NCI-H460 (cell line): ENCODE measurements at regions not wholly inside any gene's neighbourhood (a gene's known extent, or its start where the extent isn't known, plus 50 kb on each side); places are given as distances from the start of the nearest gene placed in this dataset.
"Not testable (repeated sequence)": the region's sequence is repeated elsewhere in the genome, so short reads cannot be mapped to it uniquely, and the experiment has no call there.

Experiments used
- DNase-seq: peaks from one replicate; pipeline ENCODE4 v3.0.0-alpha.2; 2016; ENCODE audit warnings: low read depth; ENCODE audit errors: extremely low read depth

DNA sequence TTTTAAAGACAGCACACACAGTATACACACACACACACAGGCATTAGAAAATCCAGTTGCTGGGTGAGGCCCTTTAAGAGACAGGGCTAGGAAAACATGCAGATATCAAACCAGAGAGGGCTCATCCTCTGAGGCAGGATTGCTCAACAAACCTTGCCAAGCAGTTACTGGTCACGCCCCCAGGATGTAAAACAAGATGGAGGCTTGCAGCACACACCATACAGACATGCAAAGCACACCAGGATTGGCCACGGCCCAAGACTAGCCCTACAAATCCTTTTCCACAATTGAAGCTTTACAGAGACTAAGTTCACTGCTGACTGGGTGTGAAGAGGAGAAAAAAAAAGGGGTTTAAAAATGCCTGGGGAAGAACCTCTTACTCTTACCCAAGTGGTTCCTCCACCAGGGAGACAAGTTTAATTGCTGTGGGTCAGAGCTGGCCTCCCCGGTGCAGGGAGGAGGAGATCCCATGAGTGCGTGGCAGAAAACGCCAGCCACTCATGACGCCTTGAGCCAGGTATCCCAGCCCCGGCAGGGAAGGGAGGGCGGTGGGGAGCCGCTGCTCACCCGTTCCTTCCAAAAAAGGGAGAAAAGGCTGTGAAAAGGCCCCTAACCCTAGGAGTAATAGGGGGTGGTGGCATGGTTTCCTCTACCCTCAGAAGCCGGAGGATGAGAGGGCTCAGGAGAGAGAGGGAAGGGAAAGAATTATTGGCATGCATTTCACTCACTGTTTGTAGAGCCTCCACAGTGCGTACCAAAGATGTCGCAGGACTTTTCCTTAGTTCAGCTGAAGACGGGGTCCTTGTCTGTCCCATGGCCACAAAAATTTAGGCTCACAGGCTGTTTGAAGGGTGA is 594.6 kb upstream of the ZP4 start:
- peak; percentile 80 for DNase-seq

DNA sequence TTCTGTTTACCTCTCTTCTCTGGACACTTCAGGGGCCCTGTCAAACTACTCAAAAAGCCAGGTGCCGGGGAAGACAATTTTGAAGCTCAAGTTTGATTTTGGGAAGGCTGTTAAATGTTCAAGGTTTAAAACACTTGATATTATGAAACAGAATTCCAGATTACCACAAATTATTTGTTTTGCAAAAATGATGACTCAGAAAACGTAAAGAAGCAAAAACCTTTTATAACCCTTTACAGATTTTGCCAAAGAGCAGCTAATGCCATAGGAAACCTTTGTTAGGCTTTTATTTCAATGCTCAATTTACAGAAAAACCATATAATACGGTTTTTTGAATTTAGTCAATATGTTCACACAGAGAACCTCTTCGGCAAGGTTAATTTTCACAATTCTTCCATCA is 593.4 kb upstream of the ZP4 start:
- no peak for DNase-seq

DNA sequence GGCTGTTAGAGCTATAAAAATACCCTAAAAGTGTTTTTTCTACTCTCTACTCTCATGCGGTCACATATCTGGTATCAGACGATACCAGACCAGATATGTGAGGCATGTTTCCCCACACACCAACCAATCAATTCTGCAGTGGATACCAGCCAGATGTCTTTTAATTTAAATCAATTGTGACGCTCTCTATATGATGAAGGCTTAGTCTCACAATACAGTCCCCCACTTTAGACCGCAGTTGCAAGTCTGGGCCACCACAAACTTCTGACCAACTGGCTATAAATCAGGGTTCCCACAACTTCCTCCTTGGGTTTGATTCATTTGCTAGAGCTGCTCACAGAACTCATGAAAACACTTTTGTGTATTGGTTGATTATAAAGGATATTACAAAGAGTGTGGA is 586.1 kb upstream of the ZP4 start:
- no peak for DNase-seq

DNA sequence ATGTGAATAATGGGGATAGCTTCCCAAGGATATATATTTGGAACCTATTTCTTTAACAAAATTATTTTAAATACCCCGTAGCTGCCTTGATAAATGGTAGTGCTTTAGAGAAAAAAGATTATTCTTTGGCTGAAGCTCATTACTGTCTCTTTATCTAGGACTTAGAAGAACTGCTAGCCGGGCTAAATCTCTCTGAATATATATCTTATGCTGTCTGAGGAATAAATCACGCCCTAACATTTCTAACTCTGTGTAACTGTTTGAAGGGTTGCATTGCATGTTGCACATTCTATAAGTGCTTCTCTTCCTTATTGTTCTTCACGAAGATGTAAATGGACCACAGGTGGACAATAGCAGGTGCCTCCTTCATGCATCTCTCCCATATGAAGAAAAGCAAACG is 585.0 kb upstream of the ZP4 start:
- DNase-seq = no peak

DNA sequence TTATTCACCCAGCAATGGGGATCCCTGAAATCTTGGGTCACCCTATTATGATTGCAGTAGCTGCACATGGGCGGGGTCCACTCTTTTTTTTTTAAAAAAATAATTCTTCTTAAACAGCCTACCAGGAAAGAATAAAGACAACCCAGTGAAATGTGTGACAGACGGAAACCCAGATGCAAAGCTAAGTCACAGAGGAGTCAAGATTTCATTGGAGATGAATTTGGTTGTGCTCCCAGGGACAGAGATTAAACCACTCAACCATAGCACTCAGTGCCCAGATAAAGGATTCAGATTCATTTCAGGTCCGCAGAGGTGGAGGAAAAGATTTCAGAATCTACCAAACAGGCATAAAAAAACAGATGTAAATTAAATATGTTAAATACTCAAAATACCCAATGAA is 583.5 kb upstream of the ZP4 start:
- no peak for DNase-seq

DNA sequence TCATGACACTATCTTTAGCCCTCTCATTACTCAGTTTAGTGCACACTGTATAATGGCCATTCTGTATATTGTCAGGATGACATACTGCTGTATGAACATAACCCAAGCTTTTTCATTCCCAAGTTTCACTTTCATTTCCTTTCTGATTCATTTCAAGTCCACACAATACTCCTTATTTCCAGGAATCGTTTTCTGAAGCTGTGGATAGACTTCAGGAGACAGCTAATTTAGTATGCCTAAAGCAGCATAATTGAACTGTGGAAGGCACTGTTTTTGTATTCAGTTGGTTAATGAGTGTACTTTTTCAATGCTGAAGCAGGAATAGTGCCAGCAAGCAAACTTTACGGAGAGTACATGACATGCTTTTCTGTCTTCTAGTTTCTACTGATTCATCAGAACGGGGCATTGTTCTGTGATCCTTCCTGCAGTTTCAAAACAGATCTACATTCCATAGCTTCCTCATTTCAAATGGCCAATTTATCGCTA is 578.5 kb upstream of the ZP4 start:
- DNase-seq = no peak

DNA sequence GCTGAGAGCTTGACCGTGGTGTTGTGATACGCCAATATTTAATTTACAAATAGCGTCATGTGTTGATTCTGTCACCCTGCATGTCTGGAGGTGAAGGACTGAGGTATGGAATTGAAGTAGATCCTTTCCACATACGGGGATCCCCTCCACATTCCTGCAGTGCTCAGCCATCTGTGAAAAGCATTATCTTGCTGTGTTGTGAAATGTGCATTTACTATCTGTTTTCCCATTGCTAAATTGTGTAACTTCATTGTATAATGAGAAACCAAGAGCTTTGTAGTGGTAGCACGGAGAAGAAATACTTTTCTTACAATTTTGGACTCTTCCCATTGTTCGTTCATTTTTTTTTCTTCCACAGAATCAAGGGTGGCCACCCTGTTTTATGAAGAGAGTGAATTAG is 577.3 kb upstream of the ZP4 start:
- no peak for DNase-seq

DNA sequence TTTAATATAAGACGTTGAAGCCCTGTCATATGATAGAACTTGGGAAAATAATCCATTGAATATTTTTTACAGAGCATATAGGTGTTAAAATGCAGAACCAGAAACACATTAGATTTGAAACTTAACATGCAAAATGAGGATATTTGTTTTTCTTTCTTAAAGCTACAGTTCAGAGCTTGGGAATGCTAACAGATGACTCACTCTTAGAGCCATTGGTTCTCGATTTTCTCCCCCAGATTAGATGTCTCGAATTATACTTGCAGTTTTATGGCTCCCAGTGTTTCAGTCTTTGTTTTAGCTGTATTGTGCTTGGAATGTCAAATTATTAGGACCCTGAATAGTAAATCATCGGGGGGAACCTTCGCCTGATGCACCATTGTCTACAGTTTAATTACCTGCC is 575.7 kb upstream of the ZP4 start:
- no peak for DNase-seq

DNA sequence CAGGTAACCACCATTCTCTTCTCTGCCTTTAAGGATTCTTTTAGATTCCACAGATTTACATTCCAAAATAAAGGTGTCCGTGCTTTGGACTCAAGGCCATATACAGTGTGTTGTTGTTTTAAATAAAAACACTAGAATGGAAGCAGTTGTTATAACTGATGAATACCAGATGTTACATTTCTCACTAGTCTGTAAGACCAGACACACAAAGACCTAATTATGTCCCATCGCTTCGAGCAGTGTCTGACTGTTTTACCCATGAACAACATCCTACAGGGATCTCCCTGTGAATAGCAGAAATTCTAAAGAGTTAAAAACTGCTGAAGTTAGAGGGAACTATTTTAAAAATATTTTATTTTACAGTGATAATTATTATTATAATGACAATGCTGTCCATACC is 574.7 kb upstream of the ZP4 start:
- DNase-seq = peak; percentile 47

DNA sequence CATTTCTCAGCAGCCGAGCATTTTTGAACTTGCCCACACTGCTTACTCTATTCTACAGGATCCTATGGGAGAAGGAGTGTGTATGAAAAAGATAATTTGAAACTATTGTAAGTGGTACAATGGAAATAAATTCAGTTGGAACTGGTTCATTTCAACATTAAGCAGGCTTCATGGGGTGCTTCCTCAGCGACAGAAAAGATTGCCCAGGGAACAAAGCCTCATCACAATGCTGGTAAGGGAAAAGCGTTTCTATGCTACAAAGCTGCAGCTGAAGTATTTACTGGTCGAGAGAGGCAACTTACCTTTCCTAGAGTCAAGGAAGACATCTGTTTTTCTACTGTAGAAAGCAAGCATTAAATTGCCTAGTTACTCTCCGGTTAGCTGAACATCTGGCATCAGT is 568.2 kb upstream of the ZP4 start:
- DNase-seq = no peak

DNA sequence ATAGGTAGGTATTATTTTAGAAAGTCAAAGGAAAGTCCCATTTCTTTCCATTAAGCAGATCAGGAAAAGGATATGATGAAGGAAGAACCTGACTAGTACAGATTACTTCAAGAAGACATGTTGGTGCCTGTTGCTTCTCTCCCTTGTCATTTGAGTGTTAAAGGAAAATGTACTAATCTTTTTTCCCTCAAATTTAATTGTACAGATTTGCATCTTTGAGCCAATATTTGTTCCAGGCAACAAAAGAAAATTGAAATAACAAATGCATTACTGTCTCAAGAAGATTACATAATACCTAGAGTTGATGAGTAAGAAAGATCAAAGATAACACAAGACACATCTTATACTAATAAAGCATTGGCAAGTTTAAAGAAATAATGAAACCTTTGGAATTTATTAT is 566.9 kb upstream of the ZP4 start:
- no peak for DNase-seq

DNA sequence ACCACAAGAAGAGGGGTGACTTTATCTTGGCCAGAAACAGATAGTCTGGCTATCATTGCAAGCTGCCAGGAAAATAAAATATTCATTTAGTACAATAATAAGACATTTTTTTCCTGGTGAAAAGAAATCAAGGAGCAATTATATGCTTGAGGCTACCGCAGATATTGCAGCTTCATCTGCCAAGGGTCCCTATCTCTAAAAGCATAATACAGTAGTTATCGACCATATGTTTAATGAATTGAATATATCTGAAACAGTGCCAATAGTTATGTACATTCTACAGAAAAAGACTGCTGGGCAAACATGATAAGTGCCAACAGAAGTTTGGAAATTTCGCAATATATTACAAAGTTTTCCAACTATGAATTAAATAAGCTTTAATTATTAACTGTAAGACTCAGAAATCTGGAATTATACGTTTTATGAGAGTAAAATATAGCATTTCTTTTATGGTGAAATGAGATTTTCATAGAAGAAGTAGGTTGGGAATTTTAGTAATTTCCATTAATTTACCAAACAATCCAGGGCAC is 561.1 kb upstream of the ZP4 start:
- DNase-seq = no peak

DNA sequence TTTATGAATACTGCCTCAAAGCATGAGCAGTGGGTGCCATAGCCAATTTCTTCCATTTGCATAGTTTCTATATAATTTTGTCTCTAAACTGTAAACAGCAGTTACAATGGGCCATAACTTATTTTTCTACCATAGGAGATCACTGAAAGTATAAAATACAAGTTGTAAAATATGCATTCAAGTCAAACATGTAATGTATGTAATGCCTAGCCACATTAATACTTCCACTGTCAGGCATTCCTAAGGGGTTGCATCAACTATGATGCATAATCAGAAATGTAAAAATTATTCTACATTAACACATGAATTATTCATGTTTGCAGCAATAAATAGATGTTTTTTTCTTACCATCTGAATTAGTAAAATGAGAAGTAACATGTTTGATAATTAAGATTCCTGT is 560.3 kb upstream of the ZP4 start:
- DNase-seq = no peak

DNA sequence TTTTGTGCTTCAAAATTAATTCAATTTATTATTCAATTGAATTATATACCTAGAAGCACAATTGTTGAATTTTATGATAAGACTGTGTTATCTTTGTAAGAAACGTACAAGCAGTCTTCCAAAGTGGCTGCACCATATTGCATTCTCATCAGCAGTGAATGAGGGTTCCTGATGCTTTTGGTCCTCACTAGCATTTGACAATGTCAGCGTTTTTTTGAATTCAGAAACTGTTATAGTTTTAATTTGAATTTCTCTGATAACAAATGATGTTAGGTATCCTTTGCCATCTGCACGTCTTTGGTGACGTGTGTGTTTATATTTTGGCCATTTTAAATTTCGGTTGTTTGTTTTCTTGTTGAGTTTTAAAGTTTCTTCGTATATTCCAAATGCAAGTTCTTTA is 553.0 kb upstream of the ZP4 start:
- DNase-seq = no peak

DNA sequence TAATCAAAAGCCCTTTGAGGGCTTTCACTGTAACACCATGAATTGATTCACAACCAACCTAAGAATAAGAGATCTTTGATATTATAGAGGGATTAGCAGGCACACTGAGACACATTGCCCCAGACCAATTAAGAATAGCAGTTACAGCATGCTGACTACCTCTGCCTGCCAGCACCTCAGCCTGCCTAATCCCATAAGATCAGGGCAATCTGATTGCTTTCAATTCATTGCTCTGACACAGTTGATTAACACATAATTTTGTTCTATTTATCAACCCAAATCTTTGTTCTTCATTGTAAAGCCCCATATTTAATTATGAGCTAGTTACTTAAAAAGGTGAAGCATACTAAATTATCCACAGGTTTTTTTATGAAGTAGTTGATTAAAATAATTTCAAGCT is 548.8 kb upstream of the ZP4 start:
- no peak for DNase-seq

DNA sequence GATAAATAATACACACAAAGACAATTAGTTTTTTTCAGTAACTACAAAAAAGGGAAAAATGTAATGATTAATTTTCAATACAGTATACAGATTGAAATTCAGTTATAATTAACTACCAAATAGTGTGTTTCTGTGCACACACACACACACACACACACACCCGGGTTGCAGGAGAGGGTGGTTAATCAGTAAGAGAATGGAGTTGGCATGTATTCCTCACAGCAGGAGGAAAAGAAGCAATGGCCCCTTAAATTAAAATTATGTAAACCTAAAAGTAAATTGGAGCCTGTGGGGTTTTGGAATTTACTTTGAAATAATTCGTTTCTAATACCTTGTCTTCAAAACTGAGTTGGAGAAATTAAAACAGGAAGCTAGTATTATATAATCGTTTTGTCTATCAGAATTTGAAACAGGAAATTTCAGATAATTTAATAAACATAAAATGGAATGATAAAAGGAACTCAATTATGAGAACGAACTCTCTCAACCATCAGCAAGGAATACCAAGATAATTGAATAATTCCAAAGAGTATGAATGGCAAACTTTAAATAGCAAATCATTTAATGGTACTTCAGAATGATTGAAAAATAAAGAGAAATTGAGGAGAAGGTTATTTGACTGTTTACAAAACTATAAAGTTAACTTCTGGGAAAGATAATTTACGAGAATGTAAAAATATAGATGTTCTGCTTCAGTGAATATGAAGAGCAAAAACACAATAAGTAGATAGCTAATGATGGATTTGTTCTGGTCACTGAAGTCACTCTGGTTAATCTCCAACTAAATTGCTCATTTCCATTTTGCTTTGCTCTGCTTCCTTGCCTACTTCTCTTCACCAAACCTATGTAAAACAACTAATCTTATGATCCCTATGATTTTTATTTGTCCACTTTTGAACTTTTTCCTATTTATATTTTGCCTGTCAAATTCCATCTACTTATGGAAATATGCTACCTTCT is 547.9 kb upstream of the ZP4 start:
- no peak for DNase-seq

DNA sequence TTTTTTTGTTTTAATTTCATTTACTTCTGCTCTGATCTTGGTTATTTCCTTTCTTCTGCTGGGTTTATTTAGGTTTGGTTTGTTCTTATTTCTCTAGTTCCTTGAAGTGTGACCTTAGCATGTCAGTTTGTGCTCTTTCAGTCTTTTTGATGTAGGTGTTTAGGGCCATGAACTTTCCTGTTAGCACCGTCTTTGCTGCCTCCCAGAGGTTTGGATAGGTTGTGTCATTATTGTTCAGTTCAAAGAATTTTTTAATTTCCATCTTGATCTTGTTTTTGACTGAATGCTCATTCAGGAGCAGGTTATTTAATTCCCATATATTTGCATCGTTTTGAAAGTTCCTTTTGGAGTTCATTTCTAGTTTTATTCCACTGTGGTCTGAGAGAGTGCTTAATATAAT is 539.0 kb upstream of the ZP4 start:
- not testable (repeated sequence) for DNase-seq

DNA sequence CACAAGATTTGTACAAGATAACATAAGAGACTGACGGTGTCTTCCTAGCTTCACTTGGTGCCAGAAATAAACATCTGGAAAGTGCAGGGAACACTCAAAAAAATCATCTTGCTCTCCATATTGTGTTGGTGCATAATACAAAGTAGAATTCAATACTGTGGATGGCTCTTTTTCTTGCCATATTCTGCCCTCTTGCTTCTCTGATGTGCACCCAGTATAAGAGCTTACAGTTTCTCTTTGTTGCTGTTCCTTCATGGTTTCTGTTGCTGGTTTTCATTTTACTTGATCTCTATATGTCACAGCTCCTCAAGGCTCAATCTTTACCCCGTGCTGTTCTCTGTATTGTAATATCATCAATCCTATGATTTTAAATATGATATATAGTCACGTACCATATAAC is 528.5 kb upstream of the ZP4 start:
- DNase-seq = no peak

DNA sequence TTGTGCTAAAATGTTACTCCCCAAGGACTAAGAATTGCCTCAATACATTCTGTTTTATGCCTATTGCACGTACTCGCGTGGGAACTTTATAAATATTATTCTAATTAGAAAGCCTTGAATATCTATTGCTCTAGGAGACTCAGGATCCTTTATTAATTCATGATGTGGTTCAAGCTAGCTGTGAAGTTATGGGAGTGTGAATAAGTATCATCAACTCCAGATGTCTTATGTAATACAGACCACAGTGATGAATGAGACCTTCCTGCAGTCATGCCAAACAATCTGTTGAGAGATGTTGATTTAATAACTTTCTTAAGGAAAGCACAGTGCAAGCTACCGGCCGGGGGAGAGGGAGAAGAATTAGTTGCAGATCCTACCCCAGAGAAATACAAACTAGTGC is 519.2 kb upstream of the ZP4 start:
- no peak for DNase-seq

DNA sequence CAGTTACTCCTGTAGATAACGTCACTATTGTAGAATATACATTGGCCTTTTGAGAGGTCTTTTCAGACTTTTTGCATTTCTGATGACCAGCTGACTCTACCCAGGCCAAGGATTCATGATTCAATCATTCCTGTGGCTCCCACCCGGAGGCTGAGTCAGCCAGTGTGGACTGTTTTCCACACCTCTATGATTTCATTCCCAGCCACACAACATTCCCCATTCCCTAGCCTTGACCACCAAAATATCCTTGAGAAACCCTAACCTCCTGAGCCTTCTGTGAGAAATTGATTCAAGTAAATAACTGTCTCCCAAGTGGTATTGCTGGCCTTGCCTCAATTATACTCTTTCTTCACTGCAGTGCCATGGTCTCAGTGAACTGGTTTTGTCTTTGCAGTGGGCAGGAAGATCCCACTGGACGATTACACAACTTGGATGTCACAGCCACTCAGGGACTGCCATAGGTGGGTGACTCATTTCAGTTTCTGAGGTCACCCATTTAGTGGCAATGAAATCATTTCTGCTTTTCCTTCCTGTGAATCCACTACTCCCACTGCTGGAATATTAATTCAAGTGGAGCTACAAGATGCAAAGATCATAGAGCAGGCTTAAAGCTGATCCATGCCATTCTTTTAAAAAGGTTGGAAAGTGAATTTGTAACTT is 518.6 kb upstream of the ZP4 start:
- DNase-seq = no peak

DNA sequence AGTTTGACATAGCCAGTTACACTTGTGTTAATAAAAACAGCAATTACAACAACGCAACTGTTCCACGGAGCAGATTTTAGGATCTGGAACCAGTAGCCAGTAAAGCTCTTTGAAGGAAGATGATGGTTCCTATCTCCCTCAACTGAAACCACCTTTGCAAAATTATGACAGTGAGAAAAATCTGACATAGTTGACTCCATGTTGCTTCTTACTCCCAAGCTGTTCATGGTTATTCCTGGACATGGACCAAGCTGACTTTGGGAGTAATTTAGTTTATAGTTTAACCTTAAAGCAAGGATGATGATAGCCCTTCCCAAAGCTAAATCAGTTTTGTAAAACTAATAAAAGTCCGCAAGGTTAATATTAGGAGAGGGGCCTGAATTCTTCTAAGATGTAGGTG is 518.0 kb upstream of the ZP4 start:
- no peak for DNase-seq
